Stimulated activated CD4-positive, alpha-beta T cell treated with anti-CD3 and anti-CD28 coated beads, Interleukin-4, amount 100 ng/mL, for 4 hours (primary cell): ENCODE measurements at regions not wholly inside any gene's neighbourhood (a gene's known extent, or its start where the extent isn't known, plus 50 kb on each side); places are given as distances from the start of the nearest gene placed in this dataset.
"Not testable (repeated sequence)": the region's sequence is repeated elsewhere in the genome, so short reads cannot be mapped to it uniquely, and the experiment has no call there.

Source experiments
- DNase-seq, 2 experiments: peaks; one replicate each; pipeline ENCODE4 v3.0.0-alpha.2; 2020

DNA sequence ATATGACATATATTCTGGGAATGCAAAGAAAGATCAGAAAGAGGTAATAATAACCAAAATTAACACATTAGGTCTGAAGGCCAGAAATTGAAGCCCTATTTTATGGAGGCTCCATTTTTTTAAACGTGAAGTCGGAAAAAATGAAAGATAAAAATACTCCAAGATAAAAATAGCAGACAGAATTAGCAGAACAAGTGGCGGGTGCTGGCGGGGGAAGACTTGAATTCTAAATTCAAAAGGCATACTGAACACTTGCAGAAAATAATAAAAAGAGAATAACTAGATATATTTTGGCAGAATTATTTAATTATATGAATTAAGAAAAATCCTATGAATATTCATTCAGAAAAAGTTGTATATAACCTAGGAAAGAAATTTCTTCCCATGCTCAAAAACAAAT, 543.7 kb upstream of the ACO1 start:
- no peak for DNase-seq

DNA sequence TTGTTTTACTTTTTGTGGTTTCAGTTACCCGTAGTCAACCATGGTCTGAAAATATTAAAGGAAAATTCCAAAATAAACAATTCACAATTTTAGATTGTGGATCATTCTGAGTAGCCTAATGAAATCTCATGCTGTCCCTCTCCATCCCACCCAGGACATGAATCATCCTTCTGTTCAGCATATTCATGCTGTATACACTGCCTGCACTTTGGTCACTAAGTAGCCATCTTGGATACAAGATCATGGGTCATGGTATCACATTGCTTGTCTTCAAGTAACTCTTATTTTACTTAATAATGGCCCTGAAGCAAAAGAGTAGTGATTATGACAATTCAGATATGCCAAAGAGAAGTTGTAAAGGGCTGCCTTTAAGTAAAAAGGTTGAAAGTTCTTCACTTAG, 536.5 kb upstream of the ACO1 start:
- DNase-seq = no peak

DNA sequence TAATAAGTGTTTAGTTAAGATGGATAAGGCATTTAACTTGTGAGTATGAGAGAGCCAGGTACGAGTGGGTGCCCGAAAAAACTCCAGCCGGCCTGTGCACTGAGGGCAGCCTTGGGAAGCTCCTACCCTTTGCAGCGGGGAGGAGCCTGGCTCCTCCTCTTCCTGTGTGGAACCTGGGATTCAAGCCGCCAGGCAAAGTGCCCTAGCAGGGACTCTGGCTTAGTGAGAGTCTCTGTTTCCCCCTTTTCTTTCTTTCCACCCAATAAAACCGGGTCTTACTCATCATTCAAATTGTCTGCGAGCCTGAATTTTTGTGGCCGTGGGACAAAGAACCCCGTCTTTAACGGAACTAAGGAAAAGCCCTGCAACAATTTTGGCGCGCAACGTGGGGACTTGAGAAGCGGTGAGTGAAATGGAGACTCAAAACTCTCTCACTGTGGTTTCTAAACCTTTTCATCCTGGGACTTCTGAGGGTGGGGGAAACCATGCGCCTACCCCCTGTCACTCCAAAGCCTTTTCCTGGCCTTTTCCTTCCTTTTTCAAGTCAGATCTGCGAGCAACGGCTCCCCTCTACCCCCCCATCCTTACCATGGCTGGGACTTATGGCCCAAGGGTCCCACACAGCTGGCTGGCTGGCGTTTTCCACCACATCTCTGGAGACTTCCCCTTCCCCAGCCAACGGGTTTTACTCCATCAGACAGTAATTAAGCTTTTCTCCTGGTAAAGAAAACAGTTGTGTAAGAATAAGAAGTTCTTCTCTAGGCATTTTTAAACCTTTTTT, 535.7 kb upstream of the ACO1 start:
- DNase-seq = no peak

GRCh38 chr9:31854187-31854586, 530.3 kb upstream of the ACO1 start:
- DNase-seq = no peak

DNA sequence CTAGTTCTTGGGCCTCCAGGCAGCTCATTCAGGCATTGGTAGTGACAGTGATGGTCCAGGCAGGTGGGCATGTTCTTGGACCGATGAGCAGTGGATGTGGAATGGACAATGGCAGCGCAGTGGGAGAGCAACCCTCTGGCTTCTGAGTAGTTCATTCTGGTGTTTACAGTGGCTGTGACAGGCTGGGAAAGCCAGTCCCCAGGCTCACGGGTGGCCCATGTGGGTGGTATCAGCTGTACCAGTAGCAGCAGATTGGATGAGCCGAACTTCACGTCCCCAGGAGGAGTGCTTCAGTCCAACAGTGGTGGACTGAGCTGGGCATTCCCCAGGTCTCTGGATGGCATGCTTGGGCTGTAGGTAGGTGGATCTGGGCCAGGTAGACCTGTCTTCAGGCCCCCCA, 515.6 kb upstream of the ACO1 start:
- DNase-seq = no peak

DNA sequence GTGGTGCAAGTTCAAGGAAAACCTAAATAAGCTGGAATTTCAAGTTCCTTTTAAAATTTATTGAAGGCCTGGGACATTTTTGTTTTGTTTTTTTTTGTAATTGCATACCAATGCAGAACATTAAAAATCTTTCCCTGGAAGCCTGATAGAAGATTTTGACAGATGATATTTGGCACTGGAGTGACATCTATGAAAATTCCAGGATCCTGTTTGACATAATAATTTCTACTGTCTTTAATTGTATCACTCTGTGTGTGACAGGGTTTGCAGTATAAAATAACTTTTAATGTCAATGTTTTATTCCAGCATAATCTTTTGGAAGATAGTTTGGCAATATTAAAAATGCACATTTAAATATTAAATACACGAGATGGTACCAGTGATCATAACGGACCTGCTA, 514.2 kb upstream of the ACO1 start:
- no peak for DNase-seq

DNA sequence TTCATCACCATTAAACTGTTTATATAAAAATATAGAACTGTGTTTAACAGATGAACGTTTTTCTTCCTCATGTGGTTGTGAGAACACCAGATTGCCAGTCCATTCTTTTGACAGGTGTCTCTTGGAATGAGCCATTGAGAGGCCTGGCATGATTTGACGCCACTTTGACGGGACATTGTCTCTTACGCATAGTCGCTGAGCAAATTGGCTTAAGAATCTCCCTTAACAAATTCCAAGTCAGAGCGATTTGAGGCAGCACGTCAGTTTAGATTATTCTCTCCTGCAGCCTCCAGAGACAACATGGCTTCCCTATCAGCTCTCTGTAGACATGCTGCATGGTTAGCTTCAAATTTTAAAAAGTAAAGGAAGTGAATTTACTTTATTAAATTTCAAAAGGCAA, 510.7 kb upstream of the ACO1 start:
- no peak for DNase-seq

DNA sequence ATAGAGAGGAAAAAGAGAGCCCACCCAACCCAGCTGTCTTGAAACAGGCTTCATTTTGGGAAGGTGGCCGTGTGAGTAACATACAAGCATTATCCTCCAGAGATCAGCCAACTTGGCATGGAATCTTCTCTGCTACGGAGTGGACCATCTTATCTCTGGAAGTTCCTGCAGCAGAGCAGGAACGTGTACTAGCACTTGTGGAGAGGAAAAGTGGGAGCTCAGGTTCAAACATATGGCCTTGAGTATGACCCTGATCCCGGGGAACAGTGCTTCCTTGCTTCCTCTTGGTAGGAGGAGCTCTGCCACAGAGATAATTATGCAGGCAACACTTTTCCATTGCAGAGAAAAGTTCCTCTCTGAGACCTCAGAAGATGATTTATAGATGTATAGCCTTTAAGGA, 490.4 kb upstream of the ACO1 start:
- no peak for DNase-seq

- no peak for DNase-seq
Measured at GRCh38 chr9:31908158-31908890, 476.1 kb upstream of the ACO1 start.

DNA sequence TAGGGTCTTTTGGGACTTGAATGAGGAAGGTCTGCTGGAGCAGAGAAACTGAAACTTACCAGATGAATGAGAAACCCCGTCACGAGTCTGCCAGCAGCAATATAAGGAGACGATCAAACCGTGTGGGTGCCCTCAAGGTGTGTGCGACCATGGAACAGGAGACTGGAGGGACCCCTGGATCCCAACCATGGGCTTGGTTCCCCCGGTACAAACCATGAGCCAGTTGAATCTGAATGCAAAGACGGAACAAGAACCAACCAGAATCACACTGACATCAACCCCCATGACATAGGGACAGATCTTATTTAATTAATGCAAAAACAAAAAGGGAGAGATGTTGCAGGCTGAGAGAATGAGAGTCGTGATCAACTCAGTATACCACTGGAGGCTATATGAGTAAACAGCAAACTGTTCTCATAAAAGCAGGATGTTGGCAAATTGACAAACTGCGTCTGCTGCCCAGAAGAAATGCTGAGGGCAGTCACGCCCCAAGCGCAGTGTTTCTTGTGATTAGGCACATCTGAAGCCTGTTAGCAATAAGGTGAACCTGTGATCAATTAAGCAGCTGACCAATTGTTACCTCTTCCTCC, 475.5 kb upstream of the ACO1 start:
- no peak for DNase-seq

DNA sequence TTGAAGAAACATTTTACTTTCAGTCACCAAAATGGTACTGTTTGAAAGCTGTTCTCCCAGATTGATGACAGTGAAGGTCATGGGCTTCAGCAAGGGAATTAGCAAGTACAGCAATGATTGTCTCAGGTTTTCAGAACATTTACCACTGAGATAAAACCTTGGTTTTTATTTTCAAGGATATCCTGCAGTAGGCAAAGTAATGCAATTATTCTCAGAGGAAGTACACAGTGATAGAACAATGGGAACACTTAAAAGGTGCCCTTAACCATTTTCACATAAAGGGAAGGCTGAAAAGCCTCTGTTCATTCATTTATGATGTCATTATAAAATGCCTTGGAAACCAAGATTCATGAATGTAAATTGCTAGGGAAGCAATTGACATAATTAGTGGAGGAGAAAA, 471.8 kb upstream of the ACO1 start:
- no peak for DNase-seq

- no peak for DNase-seq
Measured at GRCh38 chr9:31916591-31917241, 467.7 kb upstream of the ACO1 start.

DNA sequence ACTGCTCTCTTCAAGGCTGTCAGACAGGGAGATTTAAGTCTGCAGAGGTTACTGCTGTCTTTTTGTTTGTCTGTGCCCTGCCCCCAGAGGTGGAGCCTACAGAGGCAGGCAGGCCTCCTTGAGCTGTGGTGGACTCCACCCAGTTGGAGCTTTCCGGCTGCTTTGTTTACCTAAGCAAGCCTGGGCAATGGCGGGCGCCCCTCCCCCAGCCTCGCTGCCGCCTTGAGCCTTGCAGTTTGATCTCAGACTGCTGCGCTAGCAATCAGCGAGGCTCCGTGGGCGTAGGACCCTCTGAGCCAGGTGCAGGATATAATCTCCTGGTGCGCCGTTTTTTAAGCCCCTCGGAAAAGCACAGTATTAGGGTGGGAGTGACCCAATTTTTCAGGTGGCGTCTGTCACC, 446.7 kb upstream of the ACO1 start:
- not testable (repeated sequence) for DNase-seq

DNA sequence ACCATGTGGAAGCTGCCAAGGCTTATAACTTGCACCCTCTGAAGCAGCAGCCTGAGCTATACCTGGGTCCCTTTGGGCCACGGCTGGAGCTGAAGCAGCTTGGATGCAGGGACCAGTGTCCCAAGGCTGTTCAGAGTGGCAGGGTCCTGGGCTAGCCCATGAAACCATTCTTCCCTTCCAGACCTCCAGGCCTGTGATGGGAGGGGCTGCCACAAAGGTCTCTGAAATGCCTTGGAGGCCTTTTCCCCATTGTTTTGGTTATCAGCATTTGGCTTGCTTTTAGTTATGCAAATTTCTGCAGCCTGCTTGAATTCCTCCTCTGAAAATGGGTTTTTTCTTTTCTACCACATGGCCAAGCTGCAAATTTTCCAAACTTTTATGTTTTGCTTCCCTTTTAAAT, 433.7 kb upstream of the ACO1 start:
- DNase-seq = no peak

DNA sequence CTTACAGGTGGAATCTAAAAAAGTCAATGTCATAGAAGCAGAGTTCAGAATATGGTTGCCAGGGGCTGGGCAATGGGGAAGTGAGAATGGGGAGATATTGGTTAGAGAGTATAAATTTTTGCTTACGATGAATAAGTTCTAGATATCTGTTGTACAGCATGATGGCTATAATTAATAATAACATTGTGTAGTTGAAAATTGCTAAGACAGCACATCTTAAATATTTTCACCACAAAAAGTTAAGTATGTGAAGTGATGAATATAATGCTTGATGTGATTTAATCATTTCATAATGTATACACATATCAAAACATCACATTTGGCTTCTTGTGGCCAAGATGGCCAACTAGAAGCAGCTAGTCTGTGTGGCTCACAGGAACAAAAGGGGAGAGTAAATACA, 425.9 kb upstream of the ACO1 start:
- no peak for DNase-seq

GRCh38 chr9:31969552-31969951, 414.9 kb upstream of the ACO1 start:
- no peak for DNase-seq

DNA sequence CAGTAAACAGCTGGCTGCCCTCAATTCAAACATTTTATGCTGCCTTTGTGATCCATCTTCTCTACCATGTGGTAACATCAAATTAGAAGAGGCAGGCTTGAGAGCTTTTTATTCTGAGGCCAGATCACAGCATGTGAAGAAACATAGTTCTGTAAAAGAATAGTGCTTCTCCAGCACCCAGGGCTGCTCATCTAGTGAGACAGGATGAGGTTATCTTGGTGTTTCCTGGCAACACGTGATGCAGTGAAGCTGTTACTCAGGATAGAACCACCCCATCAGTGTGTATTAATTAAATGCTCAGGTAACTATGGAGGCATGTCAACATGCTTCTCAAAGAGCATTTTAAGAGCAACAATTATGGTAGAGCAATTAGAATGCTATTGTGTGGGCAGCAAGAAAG, 400.5 kb upstream of the ACO1 start:
- DNase-seq = no peak

DNA sequence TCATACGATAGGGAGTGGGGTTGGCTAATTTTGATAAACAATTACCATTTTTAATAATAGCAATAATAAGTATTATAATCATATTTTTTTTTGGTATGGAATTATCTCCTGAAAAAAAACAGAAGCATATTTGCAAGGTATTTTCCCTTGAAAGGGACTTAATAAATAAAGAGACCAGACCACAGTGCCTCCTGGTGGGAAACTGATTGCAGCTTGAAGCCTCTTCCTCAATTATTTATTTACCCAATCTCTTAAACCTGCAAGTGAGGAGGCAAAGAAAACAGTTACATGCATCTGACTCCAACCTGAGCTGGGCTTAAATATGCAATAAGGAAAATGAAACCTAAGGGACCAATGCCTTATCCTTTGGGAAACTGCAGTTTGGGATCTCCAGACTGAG, 388.1 kb upstream of the ACO1 start:
- DNase-seq = no peak

GRCh38 chr9:32004431-32005076, 379.9 kb upstream of the ACO1 start:
- DNase-seq = no peak

- no peak for DNase-seq
Measured at GRCh38 chr9:32010322-32010721, 374.1 kb upstream of the ACO1 start.

GRCh38 chr9:32011049-32011448, 373.4 kb upstream of the ACO1 start:
- no peak for DNase-seq

- DNase-seq = no peak
Measured at GRCh38 chr9:32015795-32016194, 368.6 kb upstream of the ACO1 start.

GRCh38 chr9:32045513-32045912, 338.9 kb upstream of the ACO1 start:
- no peak for DNase-seq
